GM12878 (cell line): ENCODE measurements at regions not wholly inside any gene's neighbourhood (a gene's known extent, or its start where the extent isn't known, plus 50 kb on each side); places are given as distances from the start of the nearest gene placed in this dataset.

Source experiments
- CHD2 ChIP-seq: IDR thresholded peaks from 2 replicates; pipeline ENCODE4 v1.6.1; 2011; ENCODE audit warnings: low read depth, low read length, improper control_type of control experiment, borderline replicate concordance
- KDM1A ChIP-seq: fragments of 200-600 bp; sonication (generic); IDR thresholded peaks from 2 replicates; pipeline ENCODE4 v1.6.1; 2016; ENCODE audit warnings: borderline replicate concordance
- NRF1 ChIP-seq: conservative IDR thresholded peaks from 2 replicates; pipeline ENCODE4 v1.6.1; 2011; ENCODE audit warnings: mild to moderate bottlenecking, low read depth, low read length, improper control_type of control experiment
- POLR2A ChIP-seq: IDR thresholded peaks from 2 replicates; pipeline ENCODE4 v1.6.1; 2011; ENCODE audit warnings: low read depth, mild to moderate bottlenecking, low read length
- RAD21 ChIP-seq: IDR thresholded peaks from 2 replicates; pipeline ENCODE4 v1.6.1; 2011; ENCODE audit warnings: mild to moderate bottlenecking, low read depth, low read length, moderate library complexity; ENCODE audit not compliant: insufficient read depth
- SUPT20H ChIP-seq: IDR thresholded peaks from 2 replicates; pipeline ENCODE4 v1.6.1; 2011; ENCODE audit warnings: low read depth, mild to moderate bottlenecking, low read length, moderate library complexity, borderline replicate concordance; ENCODE audit not compliant: control insufficient read depth
- TAF1 ChIP-seq: IDR thresholded peaks from 2 replicates; pipeline ENCODE4 v1.6.1; 2011; ENCODE audit warnings: mild to moderate bottlenecking, low read depth, low read length, borderline replicate concordance
- TCF7 ChIP-seq: IDR thresholded peaks from 2 replicates; pipeline ENCODE4 v1.6.1; 2014; ENCODE audit warnings: antibody characterized with exemption, borderline replicate concordance
- TF ChIP-seq, protein P1 (sequence below): IDR thresholded peaks from 2 replicates; pipeline ENCODE4 v1.6.1; 2011; ENCODE audit warnings: borderline replicate concordance, low read depth, mild to moderate bottlenecking, moderate library complexity, mixed read lengths, low read length; ENCODE audit not compliant: insufficient read depth; ENCODE audit errors: extremely low read length
- TF ChIP-seq, protein P2 (sequence below): IDR thresholded peaks from 2 replicates; pipeline ENCODE4 v1.6.1; 2012; ENCODE audit warnings: low read depth, low read length, improper control_type of control experiment
- TF ChIP-seq, protein P3 (sequence below), 3 experiments: IDR thresholded peaks in 2 of 3; conservative IDR thresholded peaks in 1 of 3; 2 replicates each; pipeline ENCODE4 v1.5.1; 2011; ENCODE audit warnings: low read depth in 3 of 3, low read length in 3 of 3, mild to moderate bottlenecking in 3 of 3, control low read depth in 2 of 3, moderate library complexity in 2 of 3, inconsistent platforms in 1 of 3, mixed read lengths in 1 of 3; ENCODE audit not compliant: control insufficient read depth in 2 of 3, insufficient read depth in 1 of 3; ENCODE audit errors: extremely low read depth in 1 of 3

DNA sequence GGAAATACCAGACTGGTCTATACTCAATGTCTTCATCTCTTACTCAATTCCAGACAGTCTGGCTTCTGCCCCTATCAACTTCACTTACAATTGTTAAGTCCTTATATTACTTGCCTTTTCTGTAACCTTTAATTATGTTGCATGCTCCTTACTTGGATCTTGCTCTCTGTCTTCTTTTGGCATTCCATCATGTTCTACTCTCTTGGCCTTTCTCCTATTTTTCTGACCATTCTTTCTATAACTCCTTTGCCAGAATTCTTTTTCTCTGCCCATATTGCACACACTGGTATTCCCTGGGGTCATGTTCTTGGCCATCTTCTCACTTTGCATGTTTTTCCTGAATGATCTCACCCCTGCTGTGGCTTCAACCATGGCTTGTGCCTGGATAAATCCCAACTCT is 209.8 kb upstream of the ZNF462 start:
- TF ChIP-seq, protein P1, sequence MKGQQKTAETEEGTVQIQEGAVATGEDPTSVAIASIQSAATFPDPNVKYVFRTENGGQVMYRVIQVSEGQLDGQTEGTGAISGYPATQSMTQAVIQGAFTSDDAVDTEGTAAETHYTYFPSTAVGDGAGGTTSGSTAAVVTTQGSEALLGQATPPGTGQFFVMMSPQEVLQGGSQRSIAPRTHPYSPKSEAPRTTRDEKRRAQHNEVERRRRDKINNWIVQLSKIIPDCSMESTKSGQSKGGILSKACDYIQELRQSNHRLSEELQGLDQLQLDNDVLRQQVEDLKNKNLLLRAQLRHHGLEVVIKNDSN, result no peak
- TF ChIP-seq, protein P2, sequence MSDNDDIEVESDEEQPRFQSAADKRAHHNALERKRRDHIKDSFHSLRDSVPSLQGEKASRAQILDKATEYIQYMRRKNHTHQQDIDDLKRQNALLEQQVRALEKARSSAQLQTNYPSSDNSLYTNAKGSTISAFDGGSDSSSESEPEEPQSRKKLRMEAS, result no peak
- TF ChIP-seq TCF7 (no peak), KDM1A (no peak), POLR2A (no peak), CHD2 (no peak), RAD21 (no peak), TAF1 (no peak), SUPT20H (no peak), NRF1 (no peak)
- TF ChIP-seq, protein P3, sequence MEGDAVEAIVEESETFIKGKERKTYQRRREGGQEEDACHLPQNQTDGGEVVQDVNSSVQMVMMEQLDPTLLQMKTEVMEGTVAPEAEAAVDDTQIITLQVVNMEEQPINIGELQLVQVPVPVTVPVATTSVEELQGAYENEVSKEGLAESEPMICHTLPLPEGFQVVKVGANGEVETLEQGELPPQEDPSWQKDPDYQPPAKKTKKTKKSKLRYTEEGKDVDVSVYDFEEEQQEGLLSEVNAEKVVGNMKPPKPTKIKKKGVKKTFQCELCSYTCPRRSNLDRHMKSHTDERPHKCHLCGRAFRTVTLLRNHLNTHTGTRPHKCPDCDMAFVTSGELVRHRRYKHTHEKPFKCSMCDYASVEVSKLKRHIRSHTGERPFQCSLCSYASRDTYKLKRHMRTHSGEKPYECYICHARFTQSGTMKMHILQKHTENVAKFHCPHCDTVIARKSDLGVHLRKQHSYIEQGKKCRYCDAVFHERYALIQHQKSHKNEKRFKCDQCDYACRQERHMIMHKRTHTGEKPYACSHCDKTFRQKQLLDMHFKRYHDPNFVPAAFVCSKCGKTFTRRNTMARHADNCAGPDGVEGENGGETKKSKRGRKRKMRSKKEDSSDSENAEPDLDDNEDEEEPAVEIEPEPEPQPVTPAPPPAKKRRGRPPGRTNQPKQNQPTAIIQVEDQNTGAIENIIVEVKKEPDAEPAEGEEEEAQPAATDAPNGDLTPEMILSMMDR (IDR thresholded peaks at IDR 0.05 in 2 of 3, conservative IDR thresholded peaks at IDR 0.05 in 1 of 3; ENCODE audit: control insufficient read depth in 2 of 3, extremely low read depth in 1 of 3, insufficient read depth in 1 of 3, low read depth in 3 of 3, low read length in 3 of 3), result no peak
